Ishikawa (cell line): ENCODE measurements at regions not wholly inside any gene's neighbourhood (a gene's known extent, or its start where the extent isn't known, plus 50 kb on each side); places are given as distances from the start of the nearest gene placed in this dataset.

Experiments used
- RAD21 ChIP-seq: IDR thresholded peaks from 2 replicates; pipeline ENCODE4 v1.6.1; 2012; ENCODE audit warnings: low read depth
- ZBTB7A ChIP-seq: IDR thresholded peaks from 2 replicates; pipeline ENCODE4 v1.6.1; 2012; ENCODE audit warnings: low read depth

DNA sequence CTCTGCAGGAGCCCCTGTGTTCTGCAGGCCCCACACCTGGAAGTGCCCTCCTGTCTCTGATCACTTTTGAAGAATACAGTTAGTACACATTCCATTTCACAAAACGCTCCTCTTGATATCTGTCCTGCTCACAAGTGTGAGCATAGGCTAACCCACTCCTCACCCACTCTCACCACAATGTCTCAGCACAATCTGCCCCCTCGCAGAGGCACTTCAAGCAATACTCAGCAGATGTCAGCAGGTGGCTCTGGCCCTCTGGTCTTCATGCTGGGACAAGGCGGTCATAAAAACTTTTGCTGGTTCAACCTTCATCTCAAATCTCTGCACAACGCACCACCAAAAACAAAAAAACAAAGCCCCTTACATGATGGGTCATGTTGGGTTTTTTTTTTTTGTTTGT is 671.2 kb downstream of the MATN1 start:
- TF ChIP-seq RAD21 (no peak), ZBTB7A (no peak)
